ENCODE measurements at regions not wholly inside any gene's neighbourhood (a gene's known extent, or its start where the extent isn't known, plus 50 kb on each side); places are given as distances from the start of the nearest gene placed in this dataset.

GRCh38 chrY:12403916-12404315, 297.1 kb upstream of the USP9Y start:
- TF ChIP-seq POLR2AphosphoS5 (IDR thresholded peaks at IDR 0.05) (no peak), POLR2A (IDR thresholded peaks at IDR 0.05) (no peak)
- TF ChIP-seq, protein P1, sequence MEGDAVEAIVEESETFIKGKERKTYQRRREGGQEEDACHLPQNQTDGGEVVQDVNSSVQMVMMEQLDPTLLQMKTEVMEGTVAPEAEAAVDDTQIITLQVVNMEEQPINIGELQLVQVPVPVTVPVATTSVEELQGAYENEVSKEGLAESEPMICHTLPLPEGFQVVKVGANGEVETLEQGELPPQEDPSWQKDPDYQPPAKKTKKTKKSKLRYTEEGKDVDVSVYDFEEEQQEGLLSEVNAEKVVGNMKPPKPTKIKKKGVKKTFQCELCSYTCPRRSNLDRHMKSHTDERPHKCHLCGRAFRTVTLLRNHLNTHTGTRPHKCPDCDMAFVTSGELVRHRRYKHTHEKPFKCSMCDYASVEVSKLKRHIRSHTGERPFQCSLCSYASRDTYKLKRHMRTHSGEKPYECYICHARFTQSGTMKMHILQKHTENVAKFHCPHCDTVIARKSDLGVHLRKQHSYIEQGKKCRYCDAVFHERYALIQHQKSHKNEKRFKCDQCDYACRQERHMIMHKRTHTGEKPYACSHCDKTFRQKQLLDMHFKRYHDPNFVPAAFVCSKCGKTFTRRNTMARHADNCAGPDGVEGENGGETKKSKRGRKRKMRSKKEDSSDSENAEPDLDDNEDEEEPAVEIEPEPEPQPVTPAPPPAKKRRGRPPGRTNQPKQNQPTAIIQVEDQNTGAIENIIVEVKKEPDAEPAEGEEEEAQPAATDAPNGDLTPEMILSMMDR (IDR thresholded peaks at IDR 0.05), result no peak
